ENCODE measurements at regions not wholly inside any gene's neighbourhood (a gene's known extent, or its start where the extent isn't known, plus 50 kb on each side); places are given as distances from the start of the nearest gene placed in this dataset.

GRCh38 chr4:162871990-162872389 lies 294.7 kb downstream of the NAF1 start:
- H3K9ac ChIP-seq (ENCODE audit: low read depth in 1 of 2, low read length in 2 of 2) = no peak overlapping the region
- 72% methylated on average over 4 of the region's 4 CpGs for WGBS
- no peak overlapping the region for H3K4me3 ChIP-seq (ENCODE audit: low read depth in 1 of 3, low read length in 3 of 3)
- H3K9me3 ChIP-seq (ENCODE audit: control insufficient read depth in 4 of 4, low read length in 3 of 4) = peaks cover 0 to 3% (median 0%) of the 10 kb centered on the region in 4 donors
- TF ChIP-seq ZBTB33 (IDR thresholded peaks at IDR 0.05) (no peak), EGR1 (IDR thresholded peaks at IDR 0.05; ENCODE audit: low read depth in 2 of 2) (no peak), CTCF (IDR thresholded peaks at IDR 0.05; ENCODE audit: low read depth, low read length, missing input control) (no peak), SP1 (IDR thresholded peaks at IDR 0.05) (no peak), RXRA (IDR thresholded peaks at IDR 0.05) (no peak), FOXA2 (IDR thresholded peaks at IDR 0.05) (no peak), MAX (IDR thresholded peaks at IDR 0.05) (no peak), HNF4G (IDR thresholded peaks at IDR 0.05) (no peak), TAF1 (conservative IDR thresholded peaks at IDR 0.05) (no peak), REST (IDR thresholded peaks at IDR 0.05) (no peak), RAD21 (IDR thresholded peaks at IDR 0.05) (no peak), GABPA (IDR thresholded peaks at IDR 0.05 in 1 of 2, conservative IDR thresholded peaks at IDR 0.05 in 1 of 2) (no peak), YY1 (IDR thresholded peaks at IDR 0.05) (no peak), HNF4A (conservative IDR thresholded peaks at IDR 0.05) (no peak), ATF3 (IDR thresholded peaks at IDR 0.05) (no peak), FOXA1 (IDR thresholded peaks at IDR 0.05) (no peak), NR2F2 (IDR thresholded peaks at IDR 0.05) (no peak), JUND (IDR thresholded peaks at IDR 0.05) (no peak)
- no peak overlapping the region for H3K27ac ChIP-seq (ENCODE audit: low read depth in 1 of 2, low read length in 2 of 2)
- no peak for DNase-seq (ENCODE audit: low spot score)
- no peaks in the 10 kb centered on the region for H3K27me3 ChIP-seq (ENCODE audit: control insufficient read depth in 4 of 4, insufficient read depth in 4 of 4, low read length in 3 of 4)
- H3K4me1 ChIP-seq (ENCODE audit: control insufficient read depth in 4 of 4, insufficient read depth in 4 of 4, low read length in 3 of 4) = no peaks in the 10 kb centered on the region
- H3K36me3 ChIP-seq (ENCODE audit: control insufficient read depth in 4 of 4, insufficient read depth in 3 of 4, low read depth in 1 of 4, low read length in 3 of 4) = no peaks in the 10 kb centered on the region

Data from liver (tissue), 8 donors.